ENCODE measurements at regions not wholly inside any gene's neighbourhood (a gene's known extent, or its start where the extent isn't known, plus 50 kb on each side); places are given as distances from the start of the nearest gene placed in this dataset.

DNA sequence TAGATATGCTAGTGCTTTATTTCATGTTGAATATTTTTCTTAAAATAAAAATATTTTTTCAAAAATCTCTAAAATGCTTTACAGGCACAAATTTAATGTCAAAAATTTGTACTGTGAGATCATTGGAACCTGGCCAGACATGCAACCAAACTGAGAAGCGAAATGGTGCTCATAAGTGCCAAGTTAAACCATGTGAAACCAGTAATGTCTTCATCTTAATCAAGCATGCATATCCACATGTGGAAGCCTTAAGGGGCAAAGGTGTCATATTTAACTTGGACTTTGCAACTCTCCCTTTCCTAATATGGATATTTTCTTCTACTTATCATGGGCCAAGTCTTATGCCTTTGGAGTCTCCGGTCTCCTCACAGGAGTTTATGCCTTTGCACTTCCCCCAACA, 208.9 kb upstream of the COL8A1 start:
- no peak for TF ChIP-seq CTCF (IDR thresholded peaks at IDR 0.05; ENCODE audit: borderline replicate concordance, insufficient read depth, low read depth, low read length)
- H3K4me3 ChIP-seq (ENCODE audit: low read depth, low read length), result no peak overlapping the region

- no peak overlapping the region for H3K4me3 ChIP-seq (ENCODE audit: low read depth, low read length)
- TF ChIP-seq CTCF (IDR thresholded peaks at IDR 0.05; ENCODE audit: borderline replicate concordance, insufficient read depth, low read depth, low read length), result no peak
These were observed 212.5 kb upstream of the COL8A1 start for GRCh38 chr3:99425930-99426329.

DNA sequence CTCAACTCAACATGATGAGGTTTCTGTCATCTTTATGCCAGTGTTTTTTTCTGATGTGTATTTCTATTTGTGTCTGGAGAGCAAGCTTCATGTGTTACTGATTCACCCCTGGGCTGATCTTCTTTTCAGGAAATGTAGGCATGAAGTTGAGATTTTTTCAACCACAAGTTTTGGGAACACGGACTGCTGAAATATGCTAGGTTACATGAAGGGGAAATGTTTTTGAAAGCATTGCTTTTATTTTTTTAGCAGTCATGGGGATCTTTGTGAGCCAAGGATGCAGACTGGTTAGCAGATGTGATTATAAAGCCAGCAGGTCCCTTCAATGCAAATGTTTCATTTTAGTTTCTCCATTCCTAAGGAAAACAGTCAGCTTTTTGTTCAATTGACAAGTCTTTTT, 219.3 kb upstream of the COL8A1 start:
- TF ChIP-seq CTCF (IDR thresholded peaks at IDR 0.05; ENCODE audit: borderline replicate concordance, insufficient read depth, low read depth, low read length), result no peak
- no peak overlapping the region for H3K4me3 ChIP-seq (ENCODE audit: low read depth, low read length)

DNA sequence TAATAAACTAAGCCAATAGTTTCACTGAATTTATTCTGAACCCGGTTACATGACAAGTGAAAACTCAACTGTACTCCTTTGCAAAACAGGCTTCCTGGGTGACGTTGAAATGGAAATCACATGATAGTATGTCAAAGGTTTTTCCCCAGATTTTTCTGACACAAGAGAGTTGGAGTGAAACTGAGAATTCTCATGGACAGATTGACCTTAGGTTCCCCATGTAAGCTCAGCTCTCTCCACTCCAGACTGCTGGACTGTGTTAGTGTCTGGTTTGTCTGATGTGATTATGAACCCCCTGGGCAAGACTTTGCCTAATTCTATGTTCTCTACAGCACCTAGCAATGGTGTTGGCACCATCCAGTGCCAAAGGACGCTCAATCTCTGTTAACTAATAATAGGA, 219.7 kb upstream of the COL8A1 start:
- H3K4me3 ChIP-seq (ENCODE audit: low read depth, low read length), result no peak overlapping the region
- TF ChIP-seq CTCF (IDR thresholded peaks at IDR 0.05; ENCODE audit: borderline replicate concordance, insufficient read depth, low read depth, low read length), result no peak

DNA sequence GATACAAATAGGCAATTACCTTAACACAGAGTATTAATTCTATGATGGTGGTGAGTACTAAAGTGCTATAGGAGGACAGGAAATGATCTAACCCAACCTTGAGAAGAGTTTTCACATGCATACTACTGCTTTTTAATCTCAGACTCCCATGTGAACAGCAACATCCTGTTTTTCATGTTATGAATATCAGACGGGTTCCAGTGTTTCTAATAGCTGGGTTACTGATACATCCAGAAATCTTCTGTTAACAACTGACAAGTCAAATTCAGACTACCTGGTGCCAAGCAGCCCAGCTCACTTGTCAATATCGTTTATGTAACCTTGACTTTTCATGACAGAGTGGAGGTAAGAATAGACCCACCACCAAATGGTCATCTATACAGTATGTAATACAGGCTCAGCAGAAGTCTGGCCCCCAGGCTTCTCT, 220.2 kb upstream of the COL8A1 start:
- no peak overlapping the region for H3K4me3 ChIP-seq (ENCODE audit: low read depth, low read length)
- no peak for TF ChIP-seq CTCF (IDR thresholded peaks at IDR 0.05; ENCODE audit: borderline replicate concordance, insufficient read depth, low read depth, low read length)

DNA sequence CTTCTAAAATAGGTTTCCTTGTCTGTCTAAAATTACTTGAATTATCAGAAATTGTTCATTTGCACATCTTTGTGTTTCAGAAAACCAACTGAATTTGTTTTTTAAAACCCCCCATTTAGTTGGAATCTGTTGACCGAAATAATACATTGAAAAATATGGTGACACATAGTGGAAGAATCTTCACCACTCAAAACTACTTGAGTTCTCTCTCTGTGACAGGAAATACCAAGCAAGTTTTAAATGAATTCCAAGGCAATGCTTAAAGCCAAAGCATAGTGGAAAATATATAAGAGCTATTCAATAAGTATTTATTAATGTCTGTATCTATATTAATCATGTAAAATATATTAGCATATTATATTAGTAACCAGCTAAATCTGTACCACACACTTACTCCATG, 224.9 kb upstream of the COL8A1 start:
- H3K4me3 ChIP-seq (ENCODE audit: low read depth, low read length), result no peak overlapping the region
- no peak for TF ChIP-seq CTCF (IDR thresholded peaks at IDR 0.05; ENCODE audit: borderline replicate concordance, insufficient read depth, low read depth, low read length)

GRCh38 chr3:99410789-99411311, 227.5 kb upstream of the COL8A1 start:
- no peak overlapping the region for H3K4me3 ChIP-seq (ENCODE audit: low read depth, low read length)
- TF ChIP-seq CTCF (IDR thresholded peaks at IDR 0.05; ENCODE audit: borderline replicate concordance, insufficient read depth, low read depth, low read length), result no peak

Measured in GM12875 (cell line).